Smooth muscle cell of the brain vasculature (primary cell): ENCODE measurements at regions not wholly inside any gene's neighbourhood (a gene's known extent, or its start where the extent isn't known, plus 50 kb on each side); places are given as distances from the start of the nearest gene placed in this dataset.
"Not testable (repeated sequence)": the region's sequence is repeated elsewhere in the genome, so short reads cannot be mapped to it uniquely, and the experiment has no call there.

ENCODE experiments used
- DNase-seq: peaks from one replicate; pipeline ENCODE4 v3.0.0-alpha.2; 2012; ENCODE audit warnings: low read depth, low spot score

DNA sequence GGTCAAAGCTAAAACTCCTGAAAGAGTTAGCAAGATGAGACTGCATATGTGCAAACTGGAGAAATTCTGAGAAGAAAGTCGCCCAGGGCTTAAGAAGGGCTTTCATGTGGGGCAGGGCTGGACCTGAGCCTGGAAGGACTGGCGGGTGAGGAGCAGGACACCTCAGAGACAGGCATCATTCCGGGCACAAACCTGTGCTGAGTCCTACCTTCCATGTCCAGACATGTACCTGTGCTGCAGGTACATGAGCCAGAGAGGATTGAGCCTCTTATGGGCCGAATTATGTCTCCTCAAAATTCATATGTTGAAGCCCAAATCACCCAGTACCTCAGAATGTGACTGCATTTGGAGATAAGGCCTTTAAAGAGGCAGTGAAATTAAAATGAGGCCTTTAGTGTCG is 171.0 kb downstream of the QRSL1 start:
- DNase-seq: no peak

DNA sequence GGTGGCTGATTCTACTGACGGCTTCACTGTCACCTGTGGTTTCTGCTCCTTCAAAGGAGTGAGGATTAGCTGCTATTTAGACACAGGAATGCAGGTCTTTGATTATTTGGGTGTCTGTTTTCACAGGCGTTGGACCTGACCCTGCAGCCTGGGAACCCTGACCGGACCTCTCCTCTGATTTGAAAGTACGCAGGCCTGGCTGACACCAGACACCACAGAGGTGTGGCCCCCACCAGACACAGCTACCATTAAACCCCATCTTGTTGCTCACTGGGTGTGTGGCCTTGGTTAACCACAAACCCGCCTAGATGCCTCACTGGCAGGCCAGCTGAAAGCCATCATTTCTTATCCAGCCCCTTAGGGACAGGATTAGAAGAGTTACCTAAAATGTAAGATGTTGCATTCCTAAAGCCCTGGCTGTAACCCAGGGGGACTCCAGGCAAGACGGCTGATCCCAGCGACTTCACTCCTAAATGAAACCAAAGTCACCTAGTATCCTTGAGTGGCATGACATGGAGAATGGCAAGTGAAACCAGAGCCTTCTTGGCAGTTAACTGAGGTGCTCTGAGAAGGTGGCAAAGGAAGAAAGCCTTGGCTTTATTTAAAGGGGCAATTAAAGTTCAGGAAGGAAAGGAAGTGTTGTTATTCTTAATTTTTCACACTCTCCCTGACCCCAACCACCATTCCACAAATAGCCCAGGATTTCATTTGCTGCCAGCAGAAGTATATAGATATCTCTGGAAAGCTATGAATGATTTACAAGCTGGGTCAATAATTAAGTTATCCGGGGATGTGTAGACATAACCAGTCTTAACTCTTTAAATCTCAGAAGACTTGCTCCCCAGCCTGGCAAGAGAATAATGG is 169.9 kb downstream of the QRSL1 start:
- no peak for DNase-seq

DNA sequence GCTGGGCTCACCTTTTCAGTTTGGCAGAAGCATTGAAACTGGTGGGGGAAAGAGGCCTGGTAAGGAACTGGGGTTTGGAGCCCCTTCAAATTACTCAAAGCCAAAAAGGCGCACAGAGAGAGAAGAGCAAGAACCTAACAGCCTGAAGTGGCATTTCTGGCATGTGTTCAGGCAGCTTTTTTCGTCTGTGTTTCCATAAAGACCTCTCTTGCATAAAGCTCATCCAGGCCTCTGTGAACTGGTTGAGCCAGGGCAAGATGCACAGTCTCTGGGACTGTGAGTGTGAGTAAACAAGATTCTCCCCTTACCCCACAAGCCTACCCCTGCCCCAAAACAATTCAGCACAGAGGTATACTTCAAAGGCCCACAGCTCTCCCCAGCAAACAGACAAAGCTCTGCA is 167.8 kb downstream of the QRSL1 start:
- no peak for DNase-seq

DNA sequence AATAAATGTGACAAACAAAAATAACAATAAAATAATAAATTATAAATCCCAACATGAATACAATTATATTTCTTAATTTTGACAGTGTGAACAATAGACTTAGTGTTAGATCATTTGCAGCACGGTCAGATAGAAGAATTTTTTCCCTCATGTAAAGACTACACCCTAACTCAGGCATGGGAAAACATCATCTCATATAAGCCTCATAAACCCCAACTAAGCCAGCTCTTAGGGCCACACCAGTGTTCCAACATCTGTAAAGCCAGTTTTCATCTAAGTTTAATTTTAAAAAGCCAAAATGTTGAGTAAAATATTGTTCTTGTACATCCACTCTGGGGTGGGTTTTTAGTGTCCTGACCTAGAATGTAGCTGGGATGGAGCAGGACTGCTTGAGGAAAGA is 167.4 kb downstream of the QRSL1 start:
- no peak for DNase-seq

DNA sequence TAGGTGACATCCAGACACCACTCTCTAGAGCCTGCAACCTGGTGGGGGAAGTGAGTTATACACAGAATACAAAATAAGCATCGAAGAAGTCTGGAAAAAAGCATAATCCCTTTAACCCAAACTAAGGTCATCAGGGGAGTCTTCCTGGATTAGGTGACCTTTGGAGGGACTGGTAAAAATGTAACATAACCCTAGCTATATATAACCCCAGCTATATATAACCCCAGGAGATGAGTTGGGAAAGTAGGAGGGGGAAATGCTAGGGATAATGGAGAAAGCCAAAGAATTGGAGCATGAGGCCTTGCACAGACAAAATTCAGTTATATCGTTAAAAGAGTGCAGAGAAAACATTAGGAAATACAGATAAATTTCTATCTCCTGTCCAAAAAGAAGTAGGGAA is 164.8 kb downstream of the QRSL1 start:
- no peak for DNase-seq

DNA sequence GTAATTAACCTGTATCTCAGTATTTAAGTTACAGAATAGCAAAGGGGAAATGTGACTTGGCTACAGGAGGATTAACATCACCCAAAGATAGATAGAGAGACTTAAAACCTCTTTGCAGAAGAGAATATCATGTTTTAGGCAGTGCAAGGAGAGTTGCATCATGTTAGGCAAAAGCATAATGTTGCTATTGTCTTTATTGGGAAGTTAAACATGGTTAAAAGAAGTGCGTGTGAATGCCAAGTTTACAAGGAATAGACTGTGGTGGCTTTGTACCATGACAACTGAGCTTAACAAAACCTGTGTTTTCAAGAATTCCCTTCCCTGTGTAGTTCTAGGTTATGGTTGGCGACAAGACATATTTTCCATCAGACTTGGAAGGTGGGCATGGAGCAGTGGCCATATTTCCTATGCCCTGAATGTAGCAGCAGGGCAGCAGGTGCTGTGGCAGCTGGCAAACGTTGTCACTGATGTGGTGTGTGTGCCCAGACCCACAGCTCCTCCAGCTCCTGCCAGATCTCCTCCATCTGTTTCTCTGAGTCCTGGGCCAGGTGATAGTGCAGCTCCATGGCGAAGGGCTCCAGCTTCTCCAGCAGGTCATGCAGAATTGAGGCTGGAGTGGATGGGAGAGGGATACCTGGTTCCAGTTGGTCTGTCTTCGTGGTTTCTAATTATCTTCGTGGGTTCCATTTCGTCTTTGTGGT is 163.3 kb downstream of the QRSL1 start:
- no peak for DNase-seq

DNA sequence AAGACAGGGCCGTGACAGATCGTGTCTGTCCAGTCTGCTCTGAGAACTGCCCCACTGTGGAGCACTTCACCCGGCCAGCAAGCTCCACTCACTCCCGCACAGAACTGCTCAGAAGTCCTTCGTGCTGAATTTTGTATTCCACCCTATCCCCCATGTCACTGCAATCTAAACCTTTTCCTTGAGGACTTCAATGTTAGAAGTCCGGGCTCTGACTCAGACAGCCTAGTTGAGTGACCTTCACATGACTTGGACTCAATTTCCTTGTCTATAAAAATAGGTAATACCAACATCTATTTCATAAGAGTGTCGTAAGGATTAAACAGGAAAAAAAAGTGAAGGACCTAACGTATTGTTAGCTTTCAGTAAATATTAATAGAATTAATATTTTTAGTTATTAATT is 161.6 kb downstream of the QRSL1 start:
- DNase-seq: no peak

DNA sequence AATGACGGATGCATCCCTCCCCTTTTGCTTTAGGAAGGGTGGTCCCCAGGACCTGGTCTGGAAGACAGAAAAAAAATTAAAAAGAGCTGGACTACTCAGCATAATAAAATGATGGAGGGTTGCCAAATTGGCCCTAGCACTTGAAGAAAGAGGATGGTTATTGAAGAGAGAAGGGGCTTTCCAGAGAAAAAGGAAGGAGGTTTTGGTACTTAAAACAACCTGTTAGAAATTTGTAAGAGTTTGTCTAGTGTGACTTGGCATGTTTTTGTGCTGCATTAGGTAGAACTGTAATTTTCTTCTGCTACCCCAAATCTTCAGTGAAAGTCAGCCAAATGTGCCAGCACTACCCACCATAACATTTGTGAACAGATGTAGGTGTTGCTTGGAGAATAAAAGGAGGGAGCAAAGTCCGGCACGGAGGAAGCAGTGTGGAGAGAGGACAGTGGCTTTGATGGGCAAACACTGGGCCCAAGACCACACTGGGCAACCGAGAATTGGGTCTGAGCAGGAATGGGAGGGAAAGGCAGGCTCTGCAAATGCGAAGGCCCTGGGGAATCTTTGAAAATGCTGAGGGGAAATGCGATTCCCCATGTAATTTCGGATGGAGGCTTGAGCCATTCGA is 160.9 kb downstream of the QRSL1 start:
- no peak for DNase-seq

DNA sequence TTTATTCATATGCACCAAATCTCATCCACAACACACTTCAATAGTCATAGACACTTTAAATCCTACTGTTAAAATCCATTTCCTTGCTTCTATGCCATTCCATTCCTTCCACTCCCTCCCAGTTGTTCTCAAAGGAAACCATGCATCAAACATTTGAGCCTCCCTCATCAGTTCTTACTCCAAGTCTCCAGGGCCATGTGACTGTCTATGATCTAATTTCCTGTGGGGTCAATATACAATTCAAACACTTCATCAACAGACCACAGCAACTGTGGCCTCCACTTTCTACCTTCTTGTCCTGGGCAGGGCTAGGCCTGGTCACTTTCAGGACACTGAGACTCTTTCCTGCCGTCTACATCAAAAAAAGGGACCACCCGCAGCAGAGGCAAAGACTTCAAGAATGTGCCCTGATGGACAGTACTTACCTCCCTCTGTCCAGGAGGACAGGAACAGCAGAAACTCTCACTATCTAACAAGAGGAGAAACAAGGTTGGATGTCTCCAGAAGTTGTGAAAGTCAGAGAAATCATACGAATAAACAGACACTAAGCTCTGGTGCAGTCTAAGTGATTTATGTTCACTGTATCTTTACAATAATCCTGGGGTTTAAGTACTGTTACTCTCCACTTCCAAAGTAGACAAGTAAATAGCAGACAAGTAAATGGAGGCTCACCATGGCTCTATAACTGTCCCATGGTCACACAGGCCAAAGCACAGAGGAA is 160.2 kb downstream of the QRSL1 start:
- DNase-seq: no peak

DNA sequence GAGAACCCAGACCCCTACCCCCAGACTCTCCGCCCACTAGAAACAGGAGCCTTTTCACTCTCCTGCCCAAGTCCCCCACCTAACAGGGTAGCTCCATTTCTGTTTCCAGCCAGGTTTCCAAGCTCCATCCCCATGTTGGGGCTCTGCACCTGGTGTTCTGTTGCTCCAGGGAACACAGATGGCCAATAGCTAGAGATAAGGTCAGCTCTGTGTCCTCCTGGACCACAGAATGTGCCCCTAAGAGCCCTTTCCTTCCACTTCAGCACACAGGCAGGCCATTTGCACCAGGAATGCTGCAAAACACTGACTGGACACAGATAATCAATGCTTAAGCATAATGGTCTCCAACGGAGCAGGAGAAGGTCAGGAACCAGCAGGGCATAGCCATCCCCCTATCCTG is 159.4 kb downstream of the QRSL1 start:
- no peak for DNase-seq

DNA sequence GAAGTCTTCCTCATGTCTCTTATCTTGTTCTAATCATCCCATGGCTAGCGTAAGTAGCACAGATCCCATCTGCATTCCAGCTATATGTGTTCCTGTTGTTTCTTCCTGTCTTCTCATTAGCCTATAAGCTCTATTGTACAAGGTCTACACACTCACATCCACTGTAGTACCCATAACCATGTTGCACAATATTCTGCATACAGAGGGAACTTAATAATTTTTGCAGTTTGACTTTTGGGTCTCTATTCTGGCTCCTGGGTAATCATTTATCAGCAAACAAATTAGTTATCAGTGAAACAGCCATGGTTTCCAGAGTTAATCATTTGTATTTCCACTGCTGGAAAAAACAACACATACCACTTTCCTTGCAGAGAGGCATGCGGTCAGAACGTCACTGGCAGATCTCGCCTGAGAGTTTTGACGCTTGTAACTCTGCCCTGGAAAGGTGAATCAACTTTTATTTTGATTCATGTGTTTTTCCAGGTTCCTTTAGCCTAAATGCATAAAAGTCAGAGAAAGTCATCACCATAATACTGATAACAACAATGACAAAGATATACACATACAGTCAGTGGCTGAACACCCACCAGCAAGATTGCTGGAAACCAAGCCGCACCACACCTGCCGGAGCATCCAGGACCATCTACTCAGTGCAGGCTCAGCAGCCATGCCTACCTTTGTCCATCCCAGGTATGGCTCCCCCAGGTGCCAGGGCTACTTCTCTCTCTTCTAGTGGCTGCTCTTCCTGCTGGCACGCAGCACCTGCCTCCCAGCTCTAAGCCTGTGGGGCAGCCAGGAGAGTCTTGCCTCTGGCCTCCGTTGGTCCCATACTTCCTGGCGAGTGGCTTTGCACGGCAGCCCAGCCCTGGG is 158.2 kb downstream of the QRSL1 start:
- DNase-seq: no peak

DNA sequence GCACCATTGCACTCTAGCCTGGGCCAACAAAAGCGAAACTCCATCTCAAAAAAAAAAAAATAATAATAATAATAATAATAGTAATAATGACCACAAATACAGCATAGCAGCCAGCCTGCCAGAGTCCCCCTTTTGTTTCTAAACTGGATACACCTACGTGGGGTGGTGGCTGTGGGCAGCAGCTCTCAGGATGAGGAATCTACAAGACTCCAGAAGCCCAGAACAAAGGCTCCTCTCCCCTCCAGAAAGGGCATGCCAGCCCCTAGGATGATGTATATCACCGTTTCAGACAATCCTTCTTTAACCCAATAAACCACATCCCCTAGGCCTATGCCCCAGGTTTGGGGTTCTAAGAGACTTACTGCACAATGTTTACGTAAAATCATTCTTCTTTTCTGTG is 155.9 kb downstream of the QRSL1 start:
- DNase-seq: no peak

DNA sequence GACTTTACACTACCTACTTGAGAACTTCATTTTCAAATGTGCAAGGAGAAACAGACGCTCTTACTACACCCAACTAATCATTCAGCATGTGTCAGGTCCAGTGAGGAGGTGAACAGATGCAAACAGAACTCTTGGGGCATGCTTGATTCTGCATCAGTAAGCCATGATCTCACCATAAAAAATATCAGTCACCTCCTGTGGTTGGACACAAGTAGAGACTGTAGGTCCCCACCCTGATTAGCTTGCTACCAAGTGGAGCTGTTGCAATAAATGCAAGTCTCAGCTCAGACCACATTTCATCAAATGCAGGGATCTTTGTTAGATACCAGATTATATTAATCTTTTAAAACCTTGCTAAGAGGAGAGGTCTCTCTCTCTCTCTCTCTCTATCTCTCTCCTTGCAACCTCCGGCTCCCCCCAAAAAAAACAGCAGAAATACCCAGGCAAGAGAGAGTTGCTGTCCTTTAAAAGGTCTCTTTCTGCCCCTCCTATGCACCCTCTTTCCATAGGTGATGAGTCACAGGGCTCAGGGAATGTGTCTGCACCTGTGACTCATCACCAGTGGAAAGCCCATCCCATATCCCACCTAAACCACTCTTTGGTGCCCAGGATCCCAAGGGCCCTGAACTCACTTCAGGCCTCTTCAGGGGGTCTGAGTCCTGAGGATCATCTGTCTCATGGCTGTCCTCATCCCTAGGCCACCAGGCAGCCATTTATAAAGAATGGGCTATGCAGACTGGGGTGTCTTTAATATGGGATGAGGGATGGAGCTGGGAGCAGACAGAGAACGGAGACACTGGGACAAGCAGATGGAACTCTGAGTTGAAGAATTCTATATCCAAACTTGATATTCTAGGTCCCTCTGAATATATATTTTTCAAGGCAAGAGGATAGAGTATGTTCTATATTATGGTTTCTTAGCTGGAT is 154.5 kb downstream of the QRSL1 start:
- DNase-seq: no peak

DNA sequence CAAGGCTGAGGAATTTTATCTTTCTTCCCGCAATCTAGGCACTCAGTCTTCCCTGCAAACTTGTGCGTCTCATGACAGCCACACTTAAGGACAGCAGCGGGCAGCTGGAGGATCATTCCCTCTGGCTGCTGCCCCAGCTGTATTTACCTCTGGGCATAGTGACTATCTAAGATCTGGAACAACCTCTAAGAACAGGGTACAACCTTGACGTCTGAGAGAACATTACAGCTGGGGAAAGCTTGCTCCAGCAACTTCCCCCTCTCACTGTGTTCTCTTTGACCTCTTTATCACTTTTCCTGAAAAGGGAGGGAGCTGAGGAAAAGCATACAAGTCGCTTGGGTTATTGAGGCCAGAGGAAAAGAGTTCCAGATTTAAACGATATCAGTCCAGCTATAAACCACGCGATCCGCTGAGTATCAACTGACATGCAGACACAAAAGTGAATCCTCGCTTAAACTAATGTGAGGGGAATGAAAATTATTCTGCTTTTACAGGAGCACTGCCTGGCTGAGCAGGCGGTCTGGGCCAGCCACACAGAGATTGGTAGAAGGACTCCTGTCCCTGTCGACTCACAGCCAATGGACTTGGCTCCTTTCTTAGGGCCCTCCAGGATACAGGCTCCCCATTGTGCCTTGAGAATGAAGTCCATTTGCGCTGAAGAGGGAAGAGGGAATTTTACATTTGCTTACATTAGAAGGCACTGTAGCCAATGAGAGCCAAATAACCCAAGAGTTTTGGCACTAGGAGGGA is 153.3 kb downstream of the QRSL1 start:
- no peak for DNase-seq

DNA sequence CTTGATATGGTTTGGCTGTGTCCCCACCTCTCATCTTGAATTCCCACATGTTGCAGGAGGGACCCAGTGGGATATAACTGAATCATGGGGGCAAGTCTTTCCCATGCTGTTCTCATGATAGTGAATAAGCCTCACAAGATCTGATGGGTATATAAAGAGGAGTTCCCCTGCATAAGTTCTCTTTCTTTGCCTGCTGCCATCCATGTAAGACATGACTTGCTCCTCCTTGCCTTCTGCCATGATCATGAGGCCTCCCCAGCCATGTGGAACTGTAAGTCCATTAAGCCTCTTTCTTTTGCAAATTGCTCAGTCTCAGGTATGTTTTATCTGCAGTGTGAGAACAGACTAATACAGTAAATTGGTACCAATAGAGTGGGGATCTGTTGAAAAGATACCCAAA is 150.2 kb downstream of the QRSL1 start:
- DNase-seq: not testable (repeated sequence)

DNA sequence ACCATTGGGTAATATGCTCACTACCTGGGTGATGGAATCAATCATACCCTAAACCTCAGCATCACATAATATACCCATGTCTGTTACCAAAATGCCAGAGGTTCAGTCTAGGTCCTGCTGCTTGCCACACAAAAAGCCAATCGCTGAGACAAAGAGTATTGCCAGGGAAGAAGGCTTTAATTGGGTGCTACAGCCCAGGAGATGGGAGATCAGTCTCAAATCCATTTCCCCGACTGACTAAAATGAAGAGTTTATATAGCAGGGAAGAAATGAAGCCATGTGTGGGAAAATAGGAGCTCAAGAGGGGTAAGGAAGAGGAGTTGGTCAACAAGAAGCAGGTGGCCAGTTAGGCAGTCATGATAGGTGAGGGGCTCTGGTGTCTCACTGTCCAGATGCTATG is 149.6 kb downstream of the QRSL1 start:
- no peak for DNase-seq

DNA sequence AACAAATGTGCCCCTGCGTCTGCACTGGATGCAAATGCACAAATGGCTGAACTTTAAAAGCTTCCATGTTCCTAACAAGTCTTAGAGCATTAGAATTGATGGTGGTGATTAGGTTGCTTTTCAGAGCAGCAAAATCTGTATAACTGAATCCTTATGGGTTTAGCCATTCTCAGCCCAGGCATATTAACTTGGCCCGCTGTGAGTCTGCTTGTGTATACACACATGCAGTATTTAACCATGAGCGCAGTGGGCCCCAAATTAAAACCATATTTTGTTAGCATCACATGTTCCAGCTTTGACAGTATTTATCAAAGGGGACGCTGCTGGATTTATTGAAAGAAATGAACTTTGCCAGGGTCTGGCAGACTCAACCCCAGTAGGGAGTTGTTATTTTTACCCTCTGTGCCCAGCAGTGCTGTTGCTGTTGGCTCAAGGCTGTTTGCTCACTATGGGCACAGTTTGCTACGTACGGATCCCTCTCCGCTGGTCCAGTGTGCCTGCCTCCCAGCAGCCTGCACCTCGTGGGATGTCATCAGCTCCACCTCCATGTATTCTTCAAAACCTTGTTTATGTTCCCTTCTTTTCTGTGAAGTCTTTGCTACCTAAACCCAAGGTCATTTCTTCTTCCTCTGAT is 144.7 kb downstream of the QRSL1 start:
- peak; percentile 18 for DNase-seq

DNA sequence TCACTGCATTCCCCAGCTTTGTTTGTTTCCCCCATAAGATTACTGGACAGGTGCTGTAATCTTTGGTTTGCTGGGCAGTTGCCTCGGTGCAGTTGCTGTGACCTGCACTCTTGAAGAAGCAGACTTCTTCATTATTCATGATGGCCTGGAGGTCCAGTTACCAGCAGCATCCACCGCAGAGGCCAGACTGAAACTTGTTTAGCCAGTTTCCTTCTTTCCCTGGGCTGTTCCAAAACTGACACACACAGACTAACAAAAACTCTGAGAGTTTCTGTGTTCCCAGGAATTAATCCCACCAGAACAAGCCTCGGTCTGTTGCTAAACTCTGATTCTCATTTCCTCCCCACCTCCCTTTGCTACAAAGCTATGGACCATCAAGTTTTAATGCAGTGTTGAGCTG is 144.1 kb downstream of the QRSL1 start:
- no peak for DNase-seq
